ENCODE measurements at regions not wholly inside any gene's neighbourhood (a gene's known extent, or its start where the extent isn't known, plus 50 kb on each side); places are given as distances from the start of the nearest gene placed in this dataset.

GRCh38 chr1:25065795-25066238 lies 135.7 kb upstream of the RUNX3 start:
- H3K9me3 ChIP-seq, result no peaks in the 10 kb centered on the region
- no peaks in the 10 kb centered on the region for H3K4me1 ChIP-seq
- TF ChIP-seq POLR2A (IDR thresholded peaks at IDR 0.05), result no peak
- TF ChIP-seq, protein P1, sequence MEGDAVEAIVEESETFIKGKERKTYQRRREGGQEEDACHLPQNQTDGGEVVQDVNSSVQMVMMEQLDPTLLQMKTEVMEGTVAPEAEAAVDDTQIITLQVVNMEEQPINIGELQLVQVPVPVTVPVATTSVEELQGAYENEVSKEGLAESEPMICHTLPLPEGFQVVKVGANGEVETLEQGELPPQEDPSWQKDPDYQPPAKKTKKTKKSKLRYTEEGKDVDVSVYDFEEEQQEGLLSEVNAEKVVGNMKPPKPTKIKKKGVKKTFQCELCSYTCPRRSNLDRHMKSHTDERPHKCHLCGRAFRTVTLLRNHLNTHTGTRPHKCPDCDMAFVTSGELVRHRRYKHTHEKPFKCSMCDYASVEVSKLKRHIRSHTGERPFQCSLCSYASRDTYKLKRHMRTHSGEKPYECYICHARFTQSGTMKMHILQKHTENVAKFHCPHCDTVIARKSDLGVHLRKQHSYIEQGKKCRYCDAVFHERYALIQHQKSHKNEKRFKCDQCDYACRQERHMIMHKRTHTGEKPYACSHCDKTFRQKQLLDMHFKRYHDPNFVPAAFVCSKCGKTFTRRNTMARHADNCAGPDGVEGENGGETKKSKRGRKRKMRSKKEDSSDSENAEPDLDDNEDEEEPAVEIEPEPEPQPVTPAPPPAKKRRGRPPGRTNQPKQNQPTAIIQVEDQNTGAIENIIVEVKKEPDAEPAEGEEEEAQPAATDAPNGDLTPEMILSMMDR (IDR thresholded peaks at IDR 0.05), result no peak
- DNase-seq (peak in 1 of 3 donors; percentile 50), ATAC-seq (peak in 3 of 4 donors; percentile 19 to 54 (median 47))
- no peak overlapping the region for H3K4me3 ChIP-seq
- intact Hi-C loops (cut with DNase I), result no loop called here
- H3K27me3 ChIP-seq, result no peaks in the 10 kb centered on the region
- 53% methylated on average over 3 of the region's 18 CpGs for whole genome bisulfite sequencing (ENCODE audit: insufficient coverage, low coverage, low lambda C conversion rate, missing lambda C conversion rate)
- H3K36me3 ChIP-seq, result no peaks in the 10 kb centered on the region
- H3K27ac ChIP-seq, result no peak overlapping the region

- H3K4me1 ChIP-seq, result no peaks in the 10 kb centered on the region
- DNase-seq (peak in 1 of 3 donors; percentile 31), ATAC-seq (no peak)
- H3K36me3 ChIP-seq, result no peaks in the 10 kb centered on the region
- H3K27me3 ChIP-seq, result no peaks in the 10 kb centered on the region
- intact Hi-C loops (cut with DNase I), result no loop called here
- TF ChIP-seq, protein P1 (IDR thresholded peaks at IDR 0.05), result no peak
- no peak for TF ChIP-seq POLR2A (IDR thresholded peaks at IDR 0.05)
- 17% methylated on average over 1 of the region's 8 CpGs for WGBS (ENCODE audit: insufficient coverage, low coverage, low lambda C conversion rate, missing lambda C conversion rate)
- H3K4me3 ChIP-seq, result no peak overlapping the region
- H3K9me3 ChIP-seq, result no peaks in the 10 kb centered on the region
- no peak overlapping the region for H3K27ac ChIP-seq
Observed at GRCh38 chr1:25065321-25065721, 135.2 kb upstream of the RUNX3 start.

GRCh38 chr1:25064465-25065240 lies 134.6 kb upstream of the RUNX3 start:
- DNase-seq (no peak), ATAC-seq (no peak)
- intact Hi-C loops (cut with DNase I), result no loop called here
- TF ChIP-seq POLR2A (IDR thresholded peaks at IDR 0.05), result no peak
- TF ChIP-seq, protein P1 (IDR thresholded peaks at IDR 0.05), result no peak
- no peaks in the 10 kb centered on the region for H3K4me1 ChIP-seq
- no peaks in the 10 kb centered on the region for H3K36me3 ChIP-seq
- whole genome bisulfite sequencing (ENCODE audit: insufficient coverage, low coverage, low lambda C conversion rate, missing lambda C conversion rate), result 51% methylated on average over 7 of the region's 7 CpGs
- H3K27ac ChIP-seq, result no peak overlapping the region
- H3K9me3 ChIP-seq, result no peaks in the 10 kb centered on the region
- H3K4me3 ChIP-seq, result no peak overlapping the region
- no peaks in the 10 kb centered on the region for H3K27me3 ChIP-seq

- ATAC-seq, result no peak
- TF ChIP-seq, protein P1 (IDR thresholded peaks at IDR 0.05), result no peak
- no peak for TF ChIP-seq POLR2A (IDR thresholded peaks at IDR 0.05)
- no peaks in the 10 kb centered on the region for H3K9me3 ChIP-seq
- H3K36me3 ChIP-seq, result no peaks in the 10 kb centered on the region
- DNase-seq, result peak in 1 of 3 donors; percentile 12
- intact Hi-C loops (cut with DNase I), result no loop called here
- no peak overlapping the region for H3K4me3 ChIP-seq
- H3K4me1 ChIP-seq, result no peaks in the 10 kb centered on the region
- no peak overlapping the region for H3K27ac ChIP-seq
- WGBS (ENCODE audit: insufficient coverage, low coverage, low lambda C conversion rate, missing lambda C conversion rate), result 87% methylated on average over 4 of the region's 10 CpGs
- H3K27me3 ChIP-seq, result no peaks in the 10 kb centered on the region
Observed at GRCh38 chr1:25063591-25064416, 133.7 kb upstream of the RUNX3 start.
